LNCAP (cell line): ENCODE measurements at regions not wholly inside any gene's neighbourhood (a gene's known extent, or its start where the extent isn't known, plus 50 kb on each side); places are given as distances from the start of the nearest gene placed in this dataset.

Experiments
- TF ChIP-seq, protein P1 (sequence below): fragments of 450-650 bp; IDR thresholded peaks from 2 replicates; pipeline ENCODE4 v1.5.1; 2017; ENCODE audit warnings: mild to moderate bottlenecking

GRCh38 chr21:43300496-43301408, 126.2 kb downstream of the SIK1 start:
- TF ChIP-seq, protein P1, sequence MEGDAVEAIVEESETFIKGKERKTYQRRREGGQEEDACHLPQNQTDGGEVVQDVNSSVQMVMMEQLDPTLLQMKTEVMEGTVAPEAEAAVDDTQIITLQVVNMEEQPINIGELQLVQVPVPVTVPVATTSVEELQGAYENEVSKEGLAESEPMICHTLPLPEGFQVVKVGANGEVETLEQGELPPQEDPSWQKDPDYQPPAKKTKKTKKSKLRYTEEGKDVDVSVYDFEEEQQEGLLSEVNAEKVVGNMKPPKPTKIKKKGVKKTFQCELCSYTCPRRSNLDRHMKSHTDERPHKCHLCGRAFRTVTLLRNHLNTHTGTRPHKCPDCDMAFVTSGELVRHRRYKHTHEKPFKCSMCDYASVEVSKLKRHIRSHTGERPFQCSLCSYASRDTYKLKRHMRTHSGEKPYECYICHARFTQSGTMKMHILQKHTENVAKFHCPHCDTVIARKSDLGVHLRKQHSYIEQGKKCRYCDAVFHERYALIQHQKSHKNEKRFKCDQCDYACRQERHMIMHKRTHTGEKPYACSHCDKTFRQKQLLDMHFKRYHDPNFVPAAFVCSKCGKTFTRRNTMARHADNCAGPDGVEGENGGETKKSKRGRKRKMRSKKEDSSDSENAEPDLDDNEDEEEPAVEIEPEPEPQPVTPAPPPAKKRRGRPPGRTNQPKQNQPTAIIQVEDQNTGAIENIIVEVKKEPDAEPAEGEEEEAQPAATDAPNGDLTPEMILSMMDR = no peak

- TF ChIP-seq, protein P1 = no peak
Observed at GRCh38 chr21:43299441-43300277, 127.3 kb downstream of the SIK1 start.

GRCh38 chr21:43298546-43299440, 128.1 kb downstream of the SIK1 start:
- TF ChIP-seq, protein P1 = no peak

GRCh38 chr21:43297989-43298388, 128.9 kb downstream of the SIK1 start:
- TF ChIP-seq, protein P1 = no peak

DNA sequence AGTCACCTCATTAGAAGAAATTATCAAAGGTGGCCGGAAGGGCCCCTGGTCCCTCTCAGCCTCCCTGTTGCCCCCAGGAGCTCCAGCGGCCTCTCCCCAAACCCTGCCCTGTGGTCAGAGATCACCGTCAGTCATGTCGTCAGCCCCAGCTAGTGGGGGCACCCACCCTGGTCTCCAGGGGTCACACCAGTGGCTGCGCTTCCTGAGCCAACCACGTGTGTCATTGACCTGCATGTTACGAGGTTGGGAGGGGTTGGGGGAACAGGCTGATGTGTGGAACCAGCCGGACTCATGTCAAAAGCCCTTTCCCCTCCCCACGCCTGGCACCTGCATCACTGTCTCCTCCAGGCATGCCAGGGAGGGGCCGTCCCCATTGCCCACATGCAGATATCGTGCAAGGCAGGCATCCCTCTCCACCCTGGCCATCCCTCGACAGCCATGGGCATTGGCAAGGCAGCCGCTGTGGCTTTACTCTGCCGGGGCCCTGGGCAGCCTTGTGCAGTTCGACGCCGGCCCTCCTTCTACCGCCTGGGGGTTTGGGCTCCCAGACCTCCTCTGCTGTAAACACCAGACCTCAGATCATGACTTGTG, 128.7 kb downstream of the CRYAA start:
- TF ChIP-seq, protein P1 = no peak

DNA sequence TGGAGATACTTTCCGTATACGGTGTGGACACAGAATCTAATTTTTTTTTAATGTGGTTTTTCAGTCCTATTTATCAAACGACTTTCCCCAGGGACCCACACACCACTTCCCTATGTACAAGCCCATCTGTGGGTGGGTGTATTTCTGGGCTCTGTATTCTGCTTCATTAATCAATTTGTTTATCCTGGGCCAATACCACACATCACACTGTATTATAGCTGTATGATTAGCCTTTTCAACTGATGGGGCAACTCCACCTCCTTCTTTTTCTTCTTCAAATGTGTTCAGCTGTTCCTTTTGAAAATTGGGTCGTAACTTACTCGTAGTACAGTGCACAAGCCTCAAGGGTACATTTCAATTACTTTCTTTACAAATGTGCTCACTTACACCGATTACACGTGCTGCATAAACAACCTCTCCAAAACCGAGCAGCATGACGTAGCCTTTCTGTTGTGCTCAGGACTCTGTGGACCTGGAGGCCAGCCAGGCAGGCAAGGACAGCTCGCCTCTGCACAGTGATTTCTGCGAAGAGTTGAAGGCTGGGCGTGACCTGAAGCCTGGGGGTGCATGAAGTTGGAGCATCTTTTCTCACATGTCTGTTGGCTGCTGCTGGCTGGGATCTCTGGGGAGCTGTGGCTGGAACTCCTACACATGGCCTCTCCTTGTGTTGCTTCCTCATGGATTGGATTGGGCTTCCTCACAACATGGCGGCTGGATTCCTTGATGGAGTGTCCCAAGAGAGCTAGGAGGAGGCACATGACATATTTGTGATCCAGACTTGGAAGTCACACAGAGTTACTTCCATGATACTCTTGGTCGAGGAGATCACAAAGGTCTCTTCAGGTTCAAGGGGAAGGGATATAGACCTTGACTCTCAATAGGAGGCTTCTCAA, 126.5 kb downstream of the CRYAA start:
- TF ChIP-seq, protein P1 = no peak
